ENCODE measurements at regions not wholly inside any gene's neighbourhood (a gene's known extent, or its start where the extent isn't known, plus 50 kb on each side); places are given as distances from the start of the nearest gene placed in this dataset.

- no peak for TF ChIP-seq CTCF (IDR thresholded peaks at IDR 0.05)
These were observed 513.9 kb downstream of the DIRAS2 start for GRCh38 chr9:90128587-90129190.

- TF ChIP-seq CTCF (IDR thresholded peaks at IDR 0.05): no peak
These were observed 513.2 kb downstream of the DIRAS2 start for GRCh38 chr9:90129446-90129845.

GRCh38 chr9:90131568-90131967, 511.1 kb downstream of the DIRAS2 start:
- no peak for TF ChIP-seq CTCF (IDR thresholded peaks at IDR 0.05)

GRCh38 chr9:90132866-90133265, 509.8 kb downstream of the DIRAS2 start:
- no peak for TF ChIP-seq CTCF (IDR thresholded peaks at IDR 0.05)

- no peak for TF ChIP-seq CTCF (IDR thresholded peaks at IDR 0.05)
These were observed 504.8 kb downstream of the DIRAS2 start for GRCh38 chr9:90137801-90138200.

- TF ChIP-seq CTCF (IDR thresholded peaks at IDR 0.05): no peak
These were observed 502.3 kb downstream of the DIRAS2 start for GRCh38 chr9:90140131-90140818.

GRCh38 chr9:90141723-90142122, 500.9 kb downstream of the DIRAS2 start:
- peak; percentile 67 for TF ChIP-seq CTCF (IDR thresholded peaks at IDR 0.05)
